ENCODE measurements at regions not wholly inside any gene's neighbourhood (a gene's known extent, or its start where the extent isn't known, plus 50 kb on each side); places are given as distances from the start of the nearest gene placed in this dataset.

GRCh38 chr3:117105686-117106085 is 396.1 kb downstream of the TUSC7 start:
- no peaks in the 10 kb centered on the region for H3K4me1 Mint-ChIP-seq (ENCODE audit: low read depth)
- no peaks in the 10 kb centered on the region for H3K9me3 Mint-ChIP-seq
- no peaks in the 10 kb centered on the region for H3K36me3 Mint-ChIP-seq (ENCODE audit: low read depth)
- H3K27ac Mint-ChIP-seq, result no peak overlapping the region
- H3K4me3 Mint-ChIP-seq, result no peak overlapping the region
- intact Hi-C loops (cut with micrococcal nuclease), result no loop called here
- H3K27me3 Mint-ChIP-seq, result peaks cover 5% of the 10 kb centered on the region

GRCh38 chr3:117106396-117106795 is 396.8 kb downstream of the TUSC7 start:
- H3K36me3 Mint-ChIP-seq (ENCODE audit: low read depth), result no peaks in the 10 kb centered on the region

GRCh38 chr3:117107946-117108345 is 398.4 kb downstream of the TUSC7 start:
- Mint-ChIP-seq H3K27me3 (peaks cover 5% of the 10 kb centered on the region), H3K4me1 (ENCODE audit: low read depth) (no peaks in the 10 kb centered on the region), H3K9me3 (no peaks in the 10 kb centered on the region), H3K4me3 (no peak overlapping the region), H3K27ac (no peak overlapping the region), H3K36me3 (ENCODE audit: low read depth) (no peaks in the 10 kb centered on the region)
- intact Hi-C loops (cut with micrococcal nuclease), result no loop called here

More at GRCh38 chr3:117106396-117106795, 396.8 kb downstream of the TUSC7 start:
- no peaks in the 10 kb centered on the region for H3K9me3 Mint-ChIP-seq
- intact Hi-C loops (cut with micrococcal nuclease), result no loop called here
- no peaks in the 10 kb centered on the region for H3K4me1 Mint-ChIP-seq (ENCODE audit: low read depth)
- peaks cover 5% of the 10 kb centered on the region for H3K27me3 Mint-ChIP-seq
- no peak overlapping the region for H3K4me3 Mint-ChIP-seq
- H3K27ac Mint-ChIP-seq, result no peak overlapping the region

GRCh38 chr3:117109178-117109577 is 399.6 kb downstream of the TUSC7 start:
- Mint-ChIP-seq H3K4me1 (ENCODE audit: low read depth) (no peaks in the 10 kb centered on the region), H3K4me3 (no peak overlapping the region), H3K36me3 (ENCODE audit: low read depth) (no peaks in the 10 kb centered on the region), H3K27me3 (peaks cover 3% of the 10 kb centered on the region), H3K9me3 (no peaks in the 10 kb centered on the region), H3K27ac (no peak overlapping the region)
- intact Hi-C loops (cut with micrococcal nuclease), result no loop called here

- Mint-ChIP-seq H3K9me3 (no peaks in the 10 kb centered on the region), H3K27ac (no peak overlapping the region), H3K36me3 (ENCODE audit: low read depth) (no peaks in the 10 kb centered on the region), H3K27me3 (no peaks in the 10 kb centered on the region), H3K4me1 (ENCODE audit: low read depth) (no peaks in the 10 kb centered on the region), H3K4me3 (no peak overlapping the region)
- intact Hi-C loops (cut with micrococcal nuclease), result no loop called here
These were observed 405.1 kb downstream of the TUSC7 start for GRCh38 chr3:117114517-117115265.

DNA sequence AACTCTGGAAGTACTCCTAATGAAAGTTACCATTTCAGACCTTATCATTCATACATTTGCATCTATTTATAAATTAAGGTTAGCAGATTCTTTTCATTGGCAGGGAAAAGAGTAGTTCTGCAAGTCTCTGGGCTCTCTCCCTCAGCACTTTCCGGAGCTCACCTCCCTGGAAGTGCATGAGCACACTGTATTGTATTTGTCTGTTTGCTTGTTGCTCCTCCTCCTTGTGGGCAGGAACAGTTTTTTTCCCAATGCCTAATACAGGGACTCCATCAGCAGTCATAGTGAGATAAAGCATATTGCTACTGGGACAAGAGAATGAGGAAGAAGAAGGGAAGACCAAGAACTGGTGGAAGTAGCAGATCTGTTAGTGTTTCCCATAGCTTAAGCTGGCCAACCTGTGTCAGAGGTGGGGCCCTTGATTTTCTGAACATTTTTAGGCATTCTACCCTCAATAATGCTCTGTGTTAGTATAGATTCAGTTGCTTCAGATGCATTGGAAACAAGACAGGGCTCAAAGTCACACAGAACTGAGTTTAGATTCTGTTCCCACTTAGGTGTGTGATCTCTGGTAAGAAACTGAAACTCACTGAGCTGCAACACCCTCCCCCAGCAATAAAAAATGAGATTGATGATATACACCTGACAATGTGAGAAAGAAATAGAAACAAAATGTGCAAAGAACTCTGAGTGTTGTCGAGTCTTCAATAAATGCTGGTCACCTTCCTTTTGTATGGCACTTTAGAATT is 407.8 kb downstream of the TUSC7 start:
- H3K36me3 Mint-ChIP-seq (ENCODE audit: low read depth), result no peaks in the 10 kb centered on the region
- H3K4me3 Mint-ChIP-seq, result no peak overlapping the region
- intact Hi-C loops (cut with micrococcal nuclease), result no loop called here
- H3K4me1 Mint-ChIP-seq (ENCODE audit: low read depth), result no peaks in the 10 kb centered on the region
- no peaks in the 10 kb centered on the region for H3K27me3 Mint-ChIP-seq
- no peaks in the 10 kb centered on the region for H3K9me3 Mint-ChIP-seq
- no peak overlapping the region for H3K27ac Mint-ChIP-seq

GRCh38 chr3:117118604-117119003 is 409.0 kb downstream of the TUSC7 start:
- no peaks in the 10 kb centered on the region for H3K27me3 Mint-ChIP-seq
- H3K9me3 Mint-ChIP-seq, result no peaks in the 10 kb centered on the region
- intact Hi-C loops (cut with micrococcal nuclease), result no loop called here
- no peaks in the 10 kb centered on the region for H3K4me1 Mint-ChIP-seq (ENCODE audit: low read depth)
- no peak overlapping the region for H3K4me3 Mint-ChIP-seq
- no peaks in the 10 kb centered on the region for H3K36me3 Mint-ChIP-seq (ENCODE audit: low read depth)
- H3K27ac Mint-ChIP-seq, result no peak overlapping the region

GRCh38 chr3:117120014-117120413 is 410.4 kb downstream of the TUSC7 start:
- H3K9me3 Mint-ChIP-seq, result no peaks in the 10 kb centered on the region
- intact Hi-C loops (cut with micrococcal nuclease), result no loop called here
- no peak overlapping the region for H3K27ac Mint-ChIP-seq
- no peaks in the 10 kb centered on the region for H3K4me1 Mint-ChIP-seq (ENCODE audit: low read depth)
- no peaks in the 10 kb centered on the region for H3K36me3 Mint-ChIP-seq (ENCODE audit: low read depth)
- no peak overlapping the region for H3K4me3 Mint-ChIP-seq
- no peaks in the 10 kb centered on the region for H3K27me3 Mint-ChIP-seq

- Mint-ChIP-seq H3K27ac (no peak overlapping the region), H3K4me1 (ENCODE audit: low read depth) (no peaks in the 10 kb centered on the region), H3K36me3 (ENCODE audit: low read depth) (no peaks in the 10 kb centered on the region), H3K27me3 (no peaks in the 10 kb centered on the region), H3K9me3 (no peaks in the 10 kb centered on the region), H3K4me3 (no peak overlapping the region)
- intact Hi-C loops (cut with micrococcal nuclease), result no loop called here
These were observed 413.0 kb downstream of the TUSC7 start for GRCh38 chr3:117122609-117123008.

GRCh38 chr3:117126460-117126859 is 416.9 kb downstream of the TUSC7 start:
- intact Hi-C loops (cut with micrococcal nuclease), result no loop called here
- no peaks in the 10 kb centered on the region for H3K27me3 Mint-ChIP-seq
- no peak overlapping the region for H3K27ac Mint-ChIP-seq
- H3K4me3 Mint-ChIP-seq, result no peak overlapping the region
- H3K9me3 Mint-ChIP-seq, result no peaks in the 10 kb centered on the region
- H3K36me3 Mint-ChIP-seq (ENCODE audit: low read depth), result no peaks in the 10 kb centered on the region
- H3K4me1 Mint-ChIP-seq (ENCODE audit: low read depth), result peaks cover 10% of the 10 kb centered on the region

GRCh38 chr3:117126946-117127546 is 417.5 kb downstream of the TUSC7 start:
- H3K9me3 Mint-ChIP-seq, result no peaks in the 10 kb centered on the region
- no peaks in the 10 kb centered on the region for H3K36me3 Mint-ChIP-seq (ENCODE audit: low read depth)
- H3K4me3 Mint-ChIP-seq, result no peak overlapping the region

GRCh38 chr3:117128133-117128532 is 418.6 kb downstream of the TUSC7 start:
- no peaks in the 10 kb centered on the region for H3K36me3 Mint-ChIP-seq (ENCODE audit: low read depth)
- no peaks in the 10 kb centered on the region for H3K9me3 Mint-ChIP-seq
- H3K4me1 Mint-ChIP-seq (ENCODE audit: low read depth), result peaks cover 10% of the 10 kb centered on the region
- H3K4me3 Mint-ChIP-seq, result no peak overlapping the region
- no peaks in the 10 kb centered on the region for H3K27me3 Mint-ChIP-seq
- no peak overlapping the region for H3K27ac Mint-ChIP-seq
- intact Hi-C loops (cut with micrococcal nuclease), result no loop called here

More at GRCh38 chr3:117126946-117127546, 417.5 kb downstream of the TUSC7 start:
- H3K27me3 Mint-ChIP-seq, result no peaks in the 10 kb centered on the region
- no peak overlapping the region for H3K27ac Mint-ChIP-seq
- intact Hi-C loops (cut with micrococcal nuclease), result no loop called here
- peaks cover 10% of the 10 kb centered on the region for H3K4me1 Mint-ChIP-seq (ENCODE audit: low read depth)

DNA sequence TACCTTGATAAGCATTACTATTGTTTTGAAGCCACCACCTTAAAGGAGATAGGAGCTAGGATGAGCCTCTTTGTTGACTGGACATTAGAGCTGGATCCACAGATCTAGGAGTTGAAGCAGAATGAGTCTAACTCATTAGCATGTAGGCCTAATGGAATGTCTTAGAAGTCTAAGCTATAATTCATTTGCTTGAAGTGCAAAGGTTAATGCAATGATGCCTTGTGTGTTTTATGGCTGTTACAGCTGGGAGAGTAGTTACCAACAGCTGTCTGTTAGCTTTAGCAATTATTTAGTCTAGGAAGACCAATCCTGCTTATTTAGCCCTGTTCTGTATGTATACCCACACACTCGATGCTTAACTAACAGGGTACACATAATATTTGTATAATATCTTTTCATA is 419.3 kb downstream of the TUSC7 start:
- Mint-ChIP-seq H3K27me3 (no peaks in the 10 kb centered on the region), H3K4me3 (no peak overlapping the region), H3K4me1 (ENCODE audit: low read depth) (peaks cover 10% of the 10 kb centered on the region), H3K9me3 (no peaks in the 10 kb centered on the region), H3K27ac (no peak overlapping the region), H3K36me3 (ENCODE audit: low read depth) (no peaks in the 10 kb centered on the region)
- intact Hi-C loops (cut with micrococcal nuclease), result no loop called here

- H3K36me3 Mint-ChIP-seq (ENCODE audit: low read depth), result no peaks in the 10 kb centered on the region
- H3K27me3 Mint-ChIP-seq, result no peaks in the 10 kb centered on the region
- H3K9me3 Mint-ChIP-seq, result no peaks in the 10 kb centered on the region
- peaks cover 10% of the 10 kb centered on the region for H3K4me1 Mint-ChIP-seq (ENCODE audit: low read depth)
- intact Hi-C loops (cut with micrococcal nuclease), result no loop called here
- no peak overlapping the region for H3K27ac Mint-ChIP-seq
- H3K4me3 Mint-ChIP-seq, result no peak overlapping the region
These were observed 419.9 kb downstream of the TUSC7 start for GRCh38 chr3:117129516-117129915.
